A549 (cell line): ENCODE measurements at regions not wholly inside any gene's neighbourhood (a gene's known extent, or its start where the extent isn't known, plus 50 kb on each side); places are given as distances from the start of the nearest gene placed in this dataset.

ENCODE experiments used
- ATAC-seq, 2 experiments: fragments of 200-7000 bp in 1 of 2; fragments of >200 bp in 1 of 2; cut with Nextera tagmentation in 1 of 2; cut with Tn5 transposase in 1 of 2; 3 replicates each; pipeline versions ENCODE4 v1.8.0 to v1.9.1; 2018 to 2020; ENCODE audit warnings: mild to moderate bottlenecking in 1 of 2, moderate library complexity in 1 of 2
- CTCF ChIA-PET: fragments of 300-600 bp; sonication (Branson Sonifier 250); formaldehyde crosslinking; extraction: SDS; loops from one replicate; lab custom pipeline; 2021; ENCODE audit warnings: antibody characterized with exemption, inconsistent platforms; lab: Yijun Ruan, JAX
- POLR2A ChIA-PET: fragments of 350-600 bp; formaldehyde crosslinking; extraction: SDS; loops from one replicate; lab custom pipeline; 2021; ENCODE audit warnings: antibody characterized with exemption, inconsistent platforms; lab: Yijun Ruan, JAX
- DNase-seq, 2 experiments: peaks; one replicate each; pipeline versions ENCODE4 v3.0.0 to v3.0.0-alpha.2; 2011 to 2016; ENCODE audit warnings: low read depth in 1 of 2, low spot score in 1 of 2
- FAIRE-seq: peaks from 2 replicates; lab custom pipeline; 2011; peaks lifted over from hg19 to GRCh38; lab: Jason Lieb, UNC
- H3K27ac ChIP-seq, 2 experiments: fragments of >200 bp; sonication (Bioruptor Twin); formaldehyde crosslinking; 3 replicates each; pipeline ENCODE4 v1.5.1; 2016 to 2017
- H3K4me1 ChIP-seq: fragments of >200 bp; sonication (Bioruptor Twin); formaldehyde crosslinking; 3 replicates; pipeline ENCODE4 v1.6.1; 2016
- H3K4me2 ChIP-seq: fragments of >200 bp; sonication (Bioruptor Twin); formaldehyde crosslinking; 3 replicates; pipeline ENCODE4 v1.6.1; 2016
- H3K4me3 ChIP-seq: fragments of >200 bp; sonication (Bioruptor Twin); formaldehyde crosslinking; 3 replicates; pipeline ENCODE4 v1.5.1; 2016
- H3K9me3 ChIP-seq: fragments of >200 bp; sonication (Bioruptor Twin); formaldehyde crosslinking; 3 replicates; pipeline ENCODE4 v1.6.1; 2016
- BCL3 ChIP-seq: fragments of >200 bp; sonication (Bioruptor Twin); formaldehyde crosslinking; IDR thresholded peaks from 3 replicates; pipeline ENCODE4 v1.6.1; 2016
- CBX2 ChIP-seq: fragments of 200-600 bp; sonication (generic); IDR thresholded peaks from 2 replicates; pipeline ENCODE4 v1.6.1; 2016; ENCODE audit warnings: low read depth, mild to moderate bottlenecking, borderline replicate concordance
- CBX8 ChIP-seq: fragments of 200-600 bp; sonication (generic); IDR thresholded peaks from 2 replicates; pipeline ENCODE4 v1.6.1; 2016
- CHD4 ChIP-seq: fragments of 200-600 bp; sonication (generic); IDR thresholded peaks from 2 replicates; pipeline ENCODE4 v1.6.1; 2016; ENCODE audit warnings: antibody characterized with exemption, mild to moderate bottlenecking, borderline replicate concordance
- CTCF ChIP-seq: fragments of >200 bp; sonication (Bioruptor Twin); formaldehyde crosslinking; IDR thresholded peaks from 3 replicates; pipeline ENCODE4 v1.5.1; 2016
- ESRRA ChIP-seq: fragments of 150-350 bp; IDR thresholded peaks from 2 replicates; pipeline ENCODE4 v1.6.1; 2014; ENCODE audit warnings: mild to moderate bottlenecking, low read length, borderline replicate concordance
- FOSL2 ChIP-seq, 2 experiments: fragments of 450-650 bp in 1 of 2; fragments of >200 bp in 1 of 2; sonication (Bioruptor Twin) in 1 of 2; formaldehyde crosslinking; IDR thresholded peaks; 2 replicates each; pipeline versions ENCODE4 v1.5.0 to v1.6.1; 2016 to 2020; ENCODE audit warnings: mild to moderate bottlenecking in 1 of 2, moderate library complexity in 1 of 2
- HES2 ChIP-seq: fragments of >200 bp; sonication (Bioruptor Twin); formaldehyde crosslinking; IDR thresholded peaks from 2 replicates; pipeline ENCODE4 v1.6.1; 2016
- HOXA7 ChIP-seq: fragments of 250-450 bp; sonication (Bioruptor Pico); IDR thresholded peaks from 2 replicates; pipeline ENCODE4 v1.5.0; 2020; ENCODE audit warnings: mild to moderate bottlenecking, moderate library complexity
- JUNB ChIP-seq: fragments of >200 bp; sonication (Bioruptor Twin); formaldehyde crosslinking; IDR thresholded peaks from 2 replicates; pipeline ENCODE4 v1.6.1; 2016
- KDM1A ChIP-seq: fragments of 200-600 bp; sonication (generic); IDR thresholded peaks from 2 replicates; pipeline ENCODE4 v1.6.1; 2016; ENCODE audit warnings: low read depth, mild to moderate bottlenecking
- NFE2L2 ChIP-seq: fragments of 150-350 bp; conservative IDR thresholded peaks from 2 replicates; pipeline ENCODE4 v1.6.1; 2014; ENCODE audit warnings: low read length
- POLR2A ChIP-seq: IDR thresholded peaks from 2 replicates; pipeline ENCODE4 v1.6.1; 2012; ENCODE audit warnings: mild to moderate bottlenecking, low read length
- POLR2AphosphoS2 ChIP-seq: conservative IDR thresholded peaks from 2 replicates; pipeline ENCODE4 v1.6.1; 2012; ENCODE audit warnings: low read length, improper control_type of control experiment, inconsistent platforms
- RAD21 ChIP-seq, 2 experiments: fragments of >200 bp in 1 of 2; sonication (Bioruptor Twin) in 1 of 2; formaldehyde crosslinking in 1 of 2; IDR thresholded peaks in 1 of 2; conservative IDR thresholded peaks in 1 of 2; 2 replicates in 1 of 2; 3 replicates in 1 of 2; pipeline ENCODE4 v1.6.1; 2012 to 2018; ENCODE audit warnings: inconsistent platforms in 1 of 2
- RARB ChIP-seq: fragments of 250-450 bp; sonication (Bioruptor Pico); IDR thresholded peaks from 2 replicates; pipeline ENCODE4 v1.8.0; 2021; ENCODE audit warnings: mild to moderate bottlenecking, moderate library complexity
- RCOR1 ChIP-seq: fragments of 150-350 bp; IDR thresholded peaks from 2 replicates; pipeline ENCODE4 v1.6.1; 2014; ENCODE audit warnings: antibody characterized with exemption, low read length, low read depth
- SMC3 ChIP-seq: fragments of >200 bp; sonication (Bioruptor Twin); formaldehyde crosslinking; IDR thresholded peaks from 3 replicates; pipeline ENCODE4 v1.6.1; 2018; ENCODE audit warnings: inconsistent platforms
- SREBF2 ChIP-seq: fragments of 450-650 bp; IDR thresholded peaks from 2 replicates; pipeline ENCODE4 v1.6.1; 2014; ENCODE audit warnings: mild to moderate bottlenecking, moderate library complexity
- TFCP2L1 ChIP-seq: fragments of 250-450 bp; sonication (Bioruptor Pico); IDR thresholded peaks from 2 replicates; pipeline ENCODE4 v1.5.0; 2021; ENCODE audit warnings: mild to moderate bottlenecking
- ZC3H11A ChIP-seq: fragments of 450-650 bp; IDR thresholded peaks from 2 replicates; pipeline ENCODE4 v1.6.1; 2014; ENCODE audit warnings: antibody characterized with exemption, mild to moderate bottlenecking
- ZFP36 ChIP-seq: fragments of 450-650 bp; IDR thresholded peaks from 2 replicates; pipeline ENCODE4 v1.6.1; 2014; ENCODE audit warnings: borderline replicate concordance; ENCODE audit not compliant: partially characterized antibody
- WGBS: methylation state at CpG from one replicate; pipeline ENCODE4 v1.1.6; 2017; ENCODE audit errors: missing lambda C conversion rate; 5-methylcytosine and 5-hydroxymethylcytosine counted together
- TF ChIP-seq, protein P1 (sequence below): fragments of 250-450 bp; sonication (Bioruptor Pico); IDR thresholded peaks from 2 replicates; pipeline ENCODE4 v1.5.0; 2020; ENCODE audit warnings: low read depth, mild to moderate bottlenecking, moderate library complexity

- Histone ChIP-seq H3K4me1 (no peaks in the 10 kb centered on the region), H3K4me3 (no peak overlapping the region), H3K9me3 (no peaks in the 10 kb centered on the region), H3K4me2 (no peak overlapping the region), H3K27ac (no peak overlapping the region)
- TF ChIP-seq RAD21 (conservative IDR thresholded peaks at IDR 0.05 in 1 of 2, IDR thresholded peaks at IDR 0.05 in 1 of 2) (no peak), TFCP2L1 (CRISPR knock-in tag) (no peak), ESRRA (no peak), POLR2AphosphoS2 (no peak), BCL3 (no peak), CBX8 (no peak), SREBF2 (no peak), ZC3H11A (no peak), KDM1A (no peak), RCOR1 (no peak), NFE2L2 (no peak), CHD4 (no peak), RARB (CRISPR knock-in tag) (no peak), HOXA7 (CRISPR knock-in tag) (no peak), JUNB (no peak), FOSL2 (IDR thresholded peaks at IDR 0.05) (no peak), FOSL2 (CRISPR knock-in tag; IDR thresholded peaks at IDR 0.05) (no peak)
- TF ChIP-seq, protein P1, sequence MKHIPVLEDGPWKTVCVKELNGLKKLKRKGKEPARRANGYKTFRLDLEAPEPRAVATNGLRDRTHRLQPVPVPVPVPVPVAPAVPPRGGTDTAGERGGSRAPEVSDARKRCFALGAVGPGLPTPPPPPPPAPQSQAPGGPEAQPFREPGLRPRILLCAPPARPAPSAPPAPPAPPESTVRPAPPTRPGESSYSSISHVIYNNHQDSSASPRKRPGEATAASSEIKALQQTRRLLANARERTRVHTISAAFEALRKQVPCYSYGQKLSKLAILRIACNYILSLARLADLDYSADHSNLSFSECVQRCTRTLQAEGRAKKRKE (CRISPR knock-in tag): no peak
- POLR2A ChIA-PET: no interaction called here
- DNase-seq: no peak
- CTCF ChIA-PET: interaction anchor here (0.7 to 2.8 kb wide), 5 partner anchors 11 to 748 kb away, joined by 3 to 18 read pairs (median 4); no protein-coding TSS in a partner anchor
- no peak for FAIRE-seq
- no peak for ATAC-seq
- WGBS: 5% methylated on average over 1 of the region's 1 CpG
Observed at GRCh38 chr3:94248042-94248441, 185.2 kb downstream of the NSUN3 start.

- TF ChIP-seq CTCF (peak; percentile 81), HES2 (no peak), SMC3 (peak; percentile 69), RAD21 (conservative IDR thresholded peaks at IDR 0.05 in 1 of 2, IDR thresholded peaks at IDR 0.05 in 1 of 2) (peak; percentile 76 to 81)
- no peaks in the 10 kb centered on the region for H3K9me3 ChIP-seq
- POLR2A ChIA-PET: no interaction called here
- FAIRE-seq: no peak
- ATAC-seq: peak; percentile 86 to 88
- no peaks in the 10 kb centered on the region for H3K4me1 ChIP-seq
- no peak overlapping the region for H3K4me2 ChIP-seq
- CTCF ChIA-PET: interaction anchor here (0.8 to 2.8 kb wide), 16 partner anchors 9 to 475 kb away, joined by 3 to 18 read pairs (median 6); no protein-coding TSS in a partner anchor
- DNase-seq: peak; percentile 50 to 63
- no peak overlapping the region for H3K27ac ChIP-seq
- H3K4me3 ChIP-seq: no peak overlapping the region
- WGBS: 4% methylated on average over 5 of the region's 5 CpGs
Observed at GRCh38 chr3:94249491-94250079, 186.7 kb downstream of the NSUN3 start.

DNA sequence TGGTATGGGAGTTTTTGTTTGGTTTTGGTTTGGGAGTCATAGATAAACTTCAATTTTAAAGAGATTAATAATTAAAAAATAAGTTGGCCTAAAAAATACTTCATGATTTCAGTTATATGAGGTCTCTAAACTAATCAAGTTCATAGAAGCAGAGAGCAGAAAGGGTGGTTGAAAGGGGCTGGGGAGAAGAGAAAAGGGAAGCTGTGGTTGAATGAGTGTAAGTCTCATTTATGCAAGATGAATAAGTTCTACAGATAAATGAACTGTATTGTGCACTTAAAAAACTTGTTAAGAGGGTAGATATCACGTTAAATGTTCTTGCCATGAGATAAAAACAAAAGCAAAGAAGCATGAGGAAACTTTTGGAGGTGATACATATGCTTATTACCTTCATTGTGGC, 188.7 kb downstream of the NSUN3 start:
- no peak for TF ChIP-seq CBX2
- no peak for TF ChIP-seq RCOR1
- TF ChIP-seq KDM1A: no peak
- TF ChIP-seq POLR2A: no peak
- TF ChIP-seq ZFP36: no peak
- TF ChIP-seq FOSL2 (IDR thresholded peaks at IDR 0.05): no peak
- no peak for TF ChIP-seq FOSL2 (CRISPR knock-in tag; IDR thresholded peaks at IDR 0.05)
- H3K27ac ChIP-seq: no peak overlapping the region

More for the DNA sequence above, 188.7 kb downstream of the NSUN3 start:
- DNase-seq: no peak
- ChIA-PET CTCF (no interaction called here), POLR2A (no interaction called here)
- 5% methylated on average over 1 of the region's 1 CpG for WGBS
- Histone ChIP-seq H3K4me3 (no peak overlapping the region), H3K4me2 (no peak overlapping the region), H3K4me1 (no peaks in the 10 kb centered on the region), H3K9me3 (no peaks in the 10 kb centered on the region)
- no peak for ATAC-seq
- no peak for FAIRE-seq
